Ovary (tissue), 3 donors: ENCODE measurements at regions not wholly inside any gene's neighbourhood (a gene's known extent, or its start where the extent isn't known, plus 50 kb on each side); places are given as distances from the start of the nearest gene placed in this dataset.

Experiments
- POLR2A ChIP-seq: fragments of 450-650 bp; IDR thresholded peaks from one replicate; pipeline ENCODE4 v1.6.1; 2017; ENCODE audit warnings: antibody characterized with exemption, mild to moderate bottlenecking, moderate library complexity
- TF ChIP-seq, protein P1 (sequence below), 3 donors: fragments of 450-650 bp in 2 of 3; fragments of 200-600 bp in 1 of 3; IDR thresholded peaks; one replicate each; pipeline versions ENCODE4 v1.5.1 to v1.8.0; 2016 to 2022; ENCODE audit warnings: antibody characterized with exemption in 3 of 3, mild to moderate bottlenecking in 1 of 3
- donor health status: DM: no; HTN: no; CAD: no.

DNA sequence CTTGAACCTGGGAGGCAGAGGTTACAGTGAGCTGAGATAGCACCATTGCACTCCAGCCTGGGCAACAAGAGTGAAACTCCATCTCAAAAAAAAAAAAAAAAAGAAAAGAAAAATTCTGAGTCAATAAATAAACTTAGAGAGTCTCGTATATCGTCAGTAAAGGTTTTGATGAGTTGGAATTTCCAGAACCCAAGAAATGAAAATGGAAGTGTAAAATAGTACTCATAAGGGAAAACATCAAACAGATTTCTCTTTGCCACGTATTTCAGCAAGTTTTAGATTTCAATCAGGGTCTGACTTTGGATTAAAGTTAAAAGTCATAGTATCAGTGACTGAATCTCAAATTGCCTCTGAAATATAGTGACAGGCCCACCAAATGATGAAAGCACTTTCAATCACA, 71.4 kb upstream of the SPOPL start:
- TF ChIP-seq, protein P1, sequence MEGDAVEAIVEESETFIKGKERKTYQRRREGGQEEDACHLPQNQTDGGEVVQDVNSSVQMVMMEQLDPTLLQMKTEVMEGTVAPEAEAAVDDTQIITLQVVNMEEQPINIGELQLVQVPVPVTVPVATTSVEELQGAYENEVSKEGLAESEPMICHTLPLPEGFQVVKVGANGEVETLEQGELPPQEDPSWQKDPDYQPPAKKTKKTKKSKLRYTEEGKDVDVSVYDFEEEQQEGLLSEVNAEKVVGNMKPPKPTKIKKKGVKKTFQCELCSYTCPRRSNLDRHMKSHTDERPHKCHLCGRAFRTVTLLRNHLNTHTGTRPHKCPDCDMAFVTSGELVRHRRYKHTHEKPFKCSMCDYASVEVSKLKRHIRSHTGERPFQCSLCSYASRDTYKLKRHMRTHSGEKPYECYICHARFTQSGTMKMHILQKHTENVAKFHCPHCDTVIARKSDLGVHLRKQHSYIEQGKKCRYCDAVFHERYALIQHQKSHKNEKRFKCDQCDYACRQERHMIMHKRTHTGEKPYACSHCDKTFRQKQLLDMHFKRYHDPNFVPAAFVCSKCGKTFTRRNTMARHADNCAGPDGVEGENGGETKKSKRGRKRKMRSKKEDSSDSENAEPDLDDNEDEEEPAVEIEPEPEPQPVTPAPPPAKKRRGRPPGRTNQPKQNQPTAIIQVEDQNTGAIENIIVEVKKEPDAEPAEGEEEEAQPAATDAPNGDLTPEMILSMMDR (IDR thresholded peaks at IDR 0.05): no peak
- no peak for TF ChIP-seq POLR2A
